ENCODE measurements at regions not wholly inside any gene's neighbourhood (a gene's known extent, or its start where the extent isn't known, plus 50 kb on each side); places are given as distances from the start of the nearest gene placed in this dataset.

GRCh38 chrX:79089896-79090584, 54.4 kb upstream of the GPR174 start:
- DNase-seq = no peak
- H3K27me3 ChIP-seq = no peaks in the 10 kb centered on the region
- no peak overlapping the region for H3K27ac ChIP-seq
- no peak for TF ChIP-seq CTCF (IDR thresholded peaks at IDR 0.05)
- no peak for TF ChIP-seq POLR2A (IDR thresholded peaks at IDR 0.05)
- TF ChIP-seq EP300 (IDR thresholded peaks at IDR 0.05) = no peak
- TF ChIP-seq POLR2AphosphoS5 (IDR thresholded peaks at IDR 0.05) = no peak
- H3K4me3 ChIP-seq = no peak overlapping the region
- intact Hi-C loops (cut with DNase I) = no loop called here
- H3K36me3 ChIP-seq = no peaks in the 10 kb centered on the region
- H3K4me1 ChIP-seq = no peaks in the 10 kb centered on the region
- H3K9me3 ChIP-seq = no peaks in the 10 kb centered on the region

- 85 to 90% methylated on average over 4 of the region's 4 CpGs for WGBS, 2 donors
Observed at GRCh38 chrX:79094075-79094832, 50.2 kb upstream of the GPR174 start.

More at GRCh38 chrX:79094075-79094832, 50.2 kb upstream of the GPR174 start:
- TF ChIP-seq POLR2A (IDR thresholded peaks at IDR 0.05) = no peak
- no peak for TF ChIP-seq EP300 (IDR thresholded peaks at IDR 0.05)
- no peak for TF ChIP-seq POLR2AphosphoS5 (IDR thresholded peaks at IDR 0.05)
- TF ChIP-seq CTCF (IDR thresholded peaks at IDR 0.05) = no peak
- no peaks in the 10 kb centered on the region for H3K9me3 ChIP-seq
- H3K27ac ChIP-seq = no peak overlapping the region
- intact Hi-C loops (cut with DNase I) = no loop called here
- H3K27me3 ChIP-seq = no peaks in the 10 kb centered on the region
- H3K4me1 ChIP-seq = no peaks in the 10 kb centered on the region
- no peaks in the 10 kb centered on the region for H3K36me3 ChIP-seq
- H3K4me3 ChIP-seq = no peak overlapping the region
- no peak for DNase-seq

All from sigmoid colon (tissue), 6 donors.